HepG2 (cell line): ENCODE measurements at regions not wholly inside any gene's neighbourhood (a gene's known extent, or its start where the extent isn't known, plus 50 kb on each side); places are given as distances from the start of the nearest gene placed in this dataset.

ENCODE experiments used
- HNF4G ChIP-seq, 2 experiments: sonication (generic) in 1 of 2; formaldehyde crosslinking in 1 of 2; IDR thresholded peaks; 2 replicates each; pipeline versions ENCODE4 v1.4.0 to v1.6.1; 2011 to 2020; ENCODE audit warnings: borderline replicate concordance in 2 of 2, low read depth in 2 of 2, mild to moderate bottlenecking in 2 of 2, low read length in 1 of 2, missing genetic modification reagents in 1 of 2, moderate library complexity in 1 of 2
- IRX3 ChIP-seq: sonication (generic); formaldehyde crosslinking; IDR thresholded peaks from 2 replicates; pipeline ENCODE4 v1.8.1; 2023; ENCODE audit warnings: mild to moderate bottlenecking, low read depth, missing genetic modification reagents, borderline replicate concordance
- MYPOP ChIP-seq: sonication (generic); formaldehyde crosslinking; IDR thresholded peaks from 2 replicates; pipeline ENCODE4 v1.8.1; 2023; ENCODE audit warnings: mild to moderate bottlenecking, moderate library complexity, missing genetic modification reagents
- NFE2 ChIP-seq: sonication (generic); formaldehyde crosslinking; IDR thresholded peaks from 2 replicates; pipeline ENCODE4 v1.4.0; 2020; ENCODE audit warnings: missing genetic modification reagents
- NR2F6 ChIP-seq, 2 experiments: IDR thresholded peaks; 2 replicates each; pipeline ENCODE4 v1.6.1; 2016; ENCODE audit warnings: antibody characterized with exemption in 1 of 2, mild to moderate bottlenecking in 1 of 2
- PRDM10 ChIP-seq: sonication (generic); formaldehyde crosslinking; IDR thresholded peaks from 2 replicates; pipeline ENCODE4 v1.4.0; 2020; ENCODE audit warnings: low read depth, missing genetic modification reagents
- SMARCE1 ChIP-seq: fragments of 450-650 bp; IDR thresholded peaks from 2 replicates; pipeline ENCODE4 v1.6.1; 2017; ENCODE audit warnings: borderline replicate concordance
- TEAD3 ChIP-seq: optimal IDR thresholded peaks from 2 replicates; pipeline ENCODE3; 2016; ENCODE audit warnings: borderline replicate concordance
- TIGD3 ChIP-seq: sonication (generic); formaldehyde crosslinking; IDR thresholded peaks from 2 replicates; pipeline ENCODE4 v1.5.1; 2020; ENCODE audit warnings: mild to moderate bottlenecking, missing genetic modification reagents, borderline replicate concordance
- ZNF10 ChIP-seq: sonication (generic); formaldehyde crosslinking; IDR thresholded peaks from 2 replicates; pipeline ENCODE4 v1.4.0; 2020; ENCODE audit warnings: mild to moderate bottlenecking, low read depth, missing genetic modification reagents, borderline replicate concordance
- ZNF136 ChIP-seq: sonication (generic); formaldehyde crosslinking; IDR thresholded peaks from 2 replicates; pipeline ENCODE4 v1.8.1; 2022; ENCODE audit warnings: low read depth, mild to moderate bottlenecking, moderate library complexity, missing genetic modification reagents
- ZNF460 ChIP-seq: sonication (generic); formaldehyde crosslinking; IDR thresholded peaks from 2 replicates; pipeline ENCODE4 v1.5.1; 2020; ENCODE audit warnings: missing genetic modification reagents, mild to moderate bottlenecking, borderline replicate concordance
- ZNF678 ChIP-seq: sonication (generic); formaldehyde crosslinking; IDR thresholded peaks from 2 replicates; pipeline ENCODE4 v1.4.0; 2020; ENCODE audit warnings: mild to moderate bottlenecking, missing genetic modification reagents
- ZNF780A ChIP-seq: sonication (generic); formaldehyde crosslinking; IDR thresholded peaks from 2 replicates; pipeline ENCODE4 v1.8.0; 2022; ENCODE audit warnings: mild to moderate bottlenecking, missing genetic modification reagents, moderate library complexity
- TF ChIP-seq, protein P1 (sequence below): sonication (generic); formaldehyde crosslinking; IDR thresholded peaks from 2 replicates; pipeline ENCODE4 v1.4.0; 2020; ENCODE audit warnings: mild to moderate bottlenecking, missing genetic modification reagents
- TF ChIP-seq, protein P2 (sequence below): sonication (generic); formaldehyde crosslinking; IDR thresholded peaks from 2 replicates; pipeline ENCODE4 v1.4.0; 2020; ENCODE audit warnings: missing genetic modification reagents
- TF ChIP-seq, protein P3 (sequence below): sonication (generic); formaldehyde crosslinking; IDR thresholded peaks from 2 replicates; pipeline ENCODE4 v1.8.0; 2022; ENCODE audit warnings: mild to moderate bottlenecking, missing genetic modification reagents; ENCODE audit not compliant: insufficient replicate concordance

- no peak for TF ChIP-seq TIGD3 (CRISPR knock-in tag)
- peak; percentile 90 for TF ChIP-seq HNF4G (IDR thresholded peaks at IDR 0.05; ENCODE audit: borderline replicate concordance, low read depth, low read length)
- peak; percentile 71; the same call in 1 of the 2 replicates for TF ChIP-seq HNF4G (CRISPR knock-in tag; IDR thresholded peaks at IDR 0.05; ENCODE audit: borderline replicate concordance, low read depth)
- no peak for TF ChIP-seq ZNF10 (CRISPR knock-in tag)
- TF ChIP-seq, protein P1, sequence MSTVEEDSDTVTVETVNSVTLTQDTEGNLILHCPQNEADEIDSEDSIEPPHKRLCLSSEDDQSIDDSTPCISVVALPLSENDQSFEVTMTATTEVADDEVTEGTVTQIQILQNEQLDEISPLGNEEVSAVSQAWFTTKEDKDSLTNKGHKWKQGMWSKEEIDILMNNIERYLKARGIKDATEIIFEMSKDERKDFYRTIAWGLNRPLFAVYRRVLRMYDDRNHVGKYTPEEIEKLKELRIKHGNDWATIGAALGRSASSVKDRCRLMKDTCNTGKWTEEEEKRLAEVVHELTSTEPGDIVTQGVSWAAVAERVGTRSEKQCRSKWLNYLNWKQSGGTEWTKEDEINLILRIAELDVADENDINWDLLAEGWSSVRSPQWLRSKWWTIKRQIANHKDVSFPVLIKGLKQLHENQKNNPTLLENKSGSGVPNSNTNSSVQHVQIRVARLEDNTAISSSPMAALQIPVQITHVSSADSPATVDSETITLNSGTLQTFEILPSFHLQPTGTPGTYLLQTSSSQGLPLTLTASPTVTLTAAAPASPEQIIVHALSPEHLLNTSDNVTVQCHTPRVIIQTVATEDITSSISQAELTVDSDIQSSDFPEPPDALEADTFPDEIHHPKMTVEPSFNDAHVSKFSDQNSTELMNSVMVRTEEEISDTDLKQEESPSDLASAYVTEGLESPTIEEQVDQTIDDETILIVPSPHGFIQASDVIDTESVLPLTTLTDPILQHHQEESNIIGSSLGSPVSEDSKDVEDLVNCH, result no peak
- no peak for TF ChIP-seq ZNF136 (CRISPR knock-in tag)
- TF ChIP-seq TEAD3, result no peak
- no peak for TF ChIP-seq ZNF780A (CRISPR knock-in tag)
- no peak for TF ChIP-seq SMARCE1
- TF ChIP-seq, protein P2, sequence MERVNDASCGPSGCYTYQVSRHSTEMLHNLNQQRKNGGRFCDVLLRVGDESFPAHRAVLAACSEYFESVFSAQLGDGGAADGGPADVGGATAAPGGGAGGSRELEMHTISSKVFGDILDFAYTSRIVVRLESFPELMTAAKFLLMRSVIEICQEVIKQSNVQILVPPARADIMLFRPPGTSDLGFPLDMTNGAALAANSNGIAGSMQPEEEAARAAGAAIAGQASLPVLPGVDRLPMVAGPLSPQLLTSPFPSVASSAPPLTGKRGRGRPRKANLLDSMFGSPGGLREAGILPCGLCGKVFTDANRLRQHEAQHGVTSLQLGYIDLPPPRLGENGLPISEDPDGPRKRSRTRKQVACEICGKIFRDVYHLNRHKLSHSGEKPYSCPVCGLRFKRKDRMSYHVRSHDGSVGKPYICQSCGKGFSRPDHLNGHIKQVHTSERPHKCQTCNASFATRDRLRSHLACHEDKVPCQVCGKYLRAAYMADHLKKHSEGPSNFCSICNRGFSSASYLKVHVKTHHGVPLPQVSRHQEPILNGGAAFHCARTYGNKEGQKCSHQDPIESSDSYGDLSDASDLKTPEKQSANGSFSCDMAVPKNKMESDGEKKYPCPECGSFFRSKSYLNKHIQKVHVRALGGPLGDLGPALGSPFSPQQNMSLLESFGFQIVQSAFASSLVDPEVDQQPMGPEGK (CRISPR knock-in tag), result no peak
- TF ChIP-seq, protein P3, sequence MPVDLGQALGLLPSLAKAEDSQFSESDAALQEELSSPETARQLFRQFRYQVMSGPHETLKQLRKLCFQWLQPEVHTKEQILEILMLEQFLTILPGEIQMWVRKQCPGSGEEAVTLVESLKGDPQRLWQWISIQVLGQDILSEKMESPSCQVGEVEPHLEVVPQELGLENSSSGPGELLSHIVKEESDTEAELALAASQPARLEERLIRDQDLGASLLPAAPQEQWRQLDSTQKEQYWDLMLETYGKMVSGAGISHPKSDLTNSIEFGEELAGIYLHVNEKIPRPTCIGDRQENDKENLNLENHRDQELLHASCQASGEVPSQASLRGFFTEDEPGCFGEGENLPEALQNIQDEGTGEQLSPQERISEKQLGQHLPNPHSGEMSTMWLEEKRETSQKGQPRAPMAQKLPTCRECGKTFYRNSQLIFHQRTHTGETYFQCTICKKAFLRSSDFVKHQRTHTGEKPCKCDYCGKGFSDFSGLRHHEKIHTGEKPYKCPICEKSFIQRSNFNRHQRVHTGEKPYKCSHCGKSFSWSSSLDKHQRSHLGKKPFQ, result no peak
- TF ChIP-seq ZNF460 (CRISPR knock-in tag), result no peak
- peak; percentile 71 for TF ChIP-seq NR2F6 (IDR thresholded peaks at IDR 0.05)
- TF ChIP-seq NR2F6 (CRISPR knock-in tag; IDR thresholded peaks at IDR 0.05), result peak; percentile 88
- no peak for TF ChIP-seq ZNF678 (CRISPR knock-in tag)
- no peak for TF ChIP-seq MYPOP
- TF ChIP-seq IRX3 (CRISPR knock-in tag), result no peak
- peak; percentile 81; the same call in 1 of the 2 replicates for TF ChIP-seq PRDM10 (CRISPR knock-in tag)
- TF ChIP-seq NFE2 (CRISPR knock-in tag), result no peak
Measured at GRCh38 chrX:20397587-20397986, 130.9 kb upstream of the RPS6KA3 start (continued).
